Astrocyte (in vitro differentiated cells and primary cell): ENCODE measurements at regions not wholly inside any gene's neighbourhood (a gene's known extent, or its start where the extent isn't known, plus 50 kb on each side); places are given as distances from the start of the nearest gene placed in this dataset.

Experiments
- EZH2 ChIP-seq: IDR thresholded peaks from 2 replicates; pipeline ENCODE4 v1.6.1; 2012; ENCODE audit warnings: mild to moderate bottlenecking, low read length, inconsistent platforms; ENCODE audit not compliant: insufficient read depth
- TF ChIP-seq, protein P1 (sequence below): IDR thresholded peaks from 2 replicates; pipeline ENCODE4 v1.5.1; 2011; ENCODE audit warnings: low read depth, mild to moderate bottlenecking, inconsistent platforms, low read length, moderate library complexity; ENCODE audit not compliant: insufficient read depth

- TF ChIP-seq, protein P1, sequence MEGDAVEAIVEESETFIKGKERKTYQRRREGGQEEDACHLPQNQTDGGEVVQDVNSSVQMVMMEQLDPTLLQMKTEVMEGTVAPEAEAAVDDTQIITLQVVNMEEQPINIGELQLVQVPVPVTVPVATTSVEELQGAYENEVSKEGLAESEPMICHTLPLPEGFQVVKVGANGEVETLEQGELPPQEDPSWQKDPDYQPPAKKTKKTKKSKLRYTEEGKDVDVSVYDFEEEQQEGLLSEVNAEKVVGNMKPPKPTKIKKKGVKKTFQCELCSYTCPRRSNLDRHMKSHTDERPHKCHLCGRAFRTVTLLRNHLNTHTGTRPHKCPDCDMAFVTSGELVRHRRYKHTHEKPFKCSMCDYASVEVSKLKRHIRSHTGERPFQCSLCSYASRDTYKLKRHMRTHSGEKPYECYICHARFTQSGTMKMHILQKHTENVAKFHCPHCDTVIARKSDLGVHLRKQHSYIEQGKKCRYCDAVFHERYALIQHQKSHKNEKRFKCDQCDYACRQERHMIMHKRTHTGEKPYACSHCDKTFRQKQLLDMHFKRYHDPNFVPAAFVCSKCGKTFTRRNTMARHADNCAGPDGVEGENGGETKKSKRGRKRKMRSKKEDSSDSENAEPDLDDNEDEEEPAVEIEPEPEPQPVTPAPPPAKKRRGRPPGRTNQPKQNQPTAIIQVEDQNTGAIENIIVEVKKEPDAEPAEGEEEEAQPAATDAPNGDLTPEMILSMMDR: no peak
- no peak for TF ChIP-seq EZH2
These were observed 121.8 kb upstream of the SMAD3 start for GRCh38 chr15:66943456-66944095.
